ENCODE measurements at regions not wholly inside any gene's neighbourhood (a gene's known extent, or its start where the extent isn't known, plus 50 kb on each side); places are given as distances from the start of the nearest gene placed in this dataset.

DNA sequence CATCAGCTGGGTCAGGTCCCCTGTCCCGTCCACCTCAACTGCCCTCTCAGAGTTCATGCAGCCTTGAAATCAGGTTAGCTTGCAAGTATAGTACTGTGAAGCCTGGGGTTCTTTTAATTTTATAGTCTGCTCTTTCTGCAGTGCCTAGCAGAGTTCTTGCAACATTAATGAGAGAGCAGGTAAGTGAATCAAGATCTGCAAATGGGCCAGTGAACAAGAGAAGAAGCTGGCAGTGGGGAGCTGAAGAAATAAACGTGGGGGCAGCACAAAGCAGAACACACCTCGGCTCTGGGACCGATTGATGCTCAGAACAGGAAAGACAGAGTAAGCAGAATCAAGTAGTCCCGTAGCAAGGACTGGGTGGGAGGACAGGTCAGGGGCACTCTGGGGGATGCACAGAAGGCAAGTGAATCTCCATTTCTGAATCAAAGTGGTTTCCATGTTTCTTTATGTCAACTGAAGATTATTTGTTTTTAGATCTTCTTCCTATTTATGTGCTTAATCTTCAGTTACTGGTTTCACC, 675.5 kb downstream of the RNF144A start:
- no peak for DNase-seq
- no peak overlapping the region for H3K4me3 ChIP-seq (replicated peaks in 1 of 3)
- H3K27ac ChIP-seq = no peak overlapping the region
- TF ChIP-seq, protein P1, sequence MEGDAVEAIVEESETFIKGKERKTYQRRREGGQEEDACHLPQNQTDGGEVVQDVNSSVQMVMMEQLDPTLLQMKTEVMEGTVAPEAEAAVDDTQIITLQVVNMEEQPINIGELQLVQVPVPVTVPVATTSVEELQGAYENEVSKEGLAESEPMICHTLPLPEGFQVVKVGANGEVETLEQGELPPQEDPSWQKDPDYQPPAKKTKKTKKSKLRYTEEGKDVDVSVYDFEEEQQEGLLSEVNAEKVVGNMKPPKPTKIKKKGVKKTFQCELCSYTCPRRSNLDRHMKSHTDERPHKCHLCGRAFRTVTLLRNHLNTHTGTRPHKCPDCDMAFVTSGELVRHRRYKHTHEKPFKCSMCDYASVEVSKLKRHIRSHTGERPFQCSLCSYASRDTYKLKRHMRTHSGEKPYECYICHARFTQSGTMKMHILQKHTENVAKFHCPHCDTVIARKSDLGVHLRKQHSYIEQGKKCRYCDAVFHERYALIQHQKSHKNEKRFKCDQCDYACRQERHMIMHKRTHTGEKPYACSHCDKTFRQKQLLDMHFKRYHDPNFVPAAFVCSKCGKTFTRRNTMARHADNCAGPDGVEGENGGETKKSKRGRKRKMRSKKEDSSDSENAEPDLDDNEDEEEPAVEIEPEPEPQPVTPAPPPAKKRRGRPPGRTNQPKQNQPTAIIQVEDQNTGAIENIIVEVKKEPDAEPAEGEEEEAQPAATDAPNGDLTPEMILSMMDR (IDR thresholded peaks at IDR 0.05) = no peak
- TF ChIP-seq POLR2A (IDR thresholded peaks at IDR 0.05) = no peak
- H3K36me3 ChIP-seq = no peaks in the 10 kb centered on the region
- no peaks in the 10 kb centered on the region for H3K4me1 ChIP-seq
- no peaks in the 10 kb centered on the region for H3K27me3 ChIP-seq
- intact Hi-C loops (cut with DNase I) = no loop called here
- H3K9me3 ChIP-seq = no peaks in the 10 kb centered on the region
- 63 to 67% methylated on average over 5 of the region's 5 CpGs for whole genome bisulfite sequencing, 2 donors

DNA sequence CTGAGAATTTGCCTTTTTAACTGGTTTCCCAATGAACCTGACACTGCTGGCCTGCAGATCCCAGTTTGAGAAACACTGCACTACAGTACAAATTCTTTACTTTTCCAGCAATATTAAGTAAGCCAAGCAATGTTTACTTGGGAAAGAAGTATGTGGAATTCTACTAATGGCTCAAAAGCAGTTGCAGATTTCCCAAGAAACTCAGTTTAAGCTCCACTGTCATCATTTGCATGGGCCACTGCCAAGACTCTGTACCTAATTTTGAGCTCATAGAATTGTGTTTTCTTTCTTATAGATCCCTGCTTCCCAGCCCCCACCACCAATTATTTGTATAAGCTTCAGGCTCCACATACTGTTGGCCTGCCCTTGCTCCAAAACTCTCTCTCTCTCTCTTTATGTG, 676.1 kb downstream of the RNF144A start:
- no peaks in the 10 kb centered on the region for H3K27me3 ChIP-seq
- no peak for DNase-seq
- TF ChIP-seq POLR2A (IDR thresholded peaks at IDR 0.05) = no peak
- TF ChIP-seq, protein P1 (IDR thresholded peaks at IDR 0.05) = no peak
- no peaks in the 10 kb centered on the region for H3K4me1 ChIP-seq
- no peaks in the 10 kb centered on the region for H3K9me3 ChIP-seq
- H3K36me3 ChIP-seq = no peaks in the 10 kb centered on the region
- H3K27ac ChIP-seq = no peak overlapping the region
- H3K4me3 ChIP-seq (replicated peaks in 1 of 3) = no peak overlapping the region
- intact Hi-C loops (cut with DNase I) = no loop called here

DNA sequence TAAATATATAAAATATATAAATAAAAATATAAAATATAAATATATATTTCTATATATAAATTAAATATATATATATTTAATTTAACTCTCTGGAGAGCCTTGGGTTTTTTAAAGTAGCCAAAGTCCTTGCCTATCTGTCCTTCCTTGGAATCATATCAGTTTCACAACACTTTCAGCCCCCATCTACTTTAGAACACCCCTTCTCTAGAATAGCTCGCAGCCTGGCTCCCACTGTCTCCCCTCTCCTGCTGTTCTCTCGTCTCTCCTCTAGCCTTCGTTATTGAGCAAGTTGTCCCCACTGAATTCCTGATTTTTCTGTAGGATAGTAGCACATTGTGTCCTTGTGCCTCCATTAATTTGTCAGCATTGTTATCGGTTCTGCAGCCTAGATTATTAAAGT, 677.0 kb downstream of the RNF144A start:
- TF ChIP-seq, protein P1 (IDR thresholded peaks at IDR 0.05) = no peak
- no peak for TF ChIP-seq POLR2A (IDR thresholded peaks at IDR 0.05)
- Histone ChIP-seq H3K36me3 (no peaks in the 10 kb centered on the region), H3K9me3 (no peaks in the 10 kb centered on the region), H3K27ac (no peak overlapping the region), H3K27me3 (no peaks in the 10 kb centered on the region), H3K4me3 (replicated peaks in 1 of 3) (no peak overlapping the region), H3K4me1 (no peaks in the 10 kb centered on the region)
- intact Hi-C loops (cut with DNase I) = no loop called here
- no peak for DNase-seq
- WGBS, 2 donors = 91 to 92% methylated on average over 4 of the region's 4 CpGs

DNA sequence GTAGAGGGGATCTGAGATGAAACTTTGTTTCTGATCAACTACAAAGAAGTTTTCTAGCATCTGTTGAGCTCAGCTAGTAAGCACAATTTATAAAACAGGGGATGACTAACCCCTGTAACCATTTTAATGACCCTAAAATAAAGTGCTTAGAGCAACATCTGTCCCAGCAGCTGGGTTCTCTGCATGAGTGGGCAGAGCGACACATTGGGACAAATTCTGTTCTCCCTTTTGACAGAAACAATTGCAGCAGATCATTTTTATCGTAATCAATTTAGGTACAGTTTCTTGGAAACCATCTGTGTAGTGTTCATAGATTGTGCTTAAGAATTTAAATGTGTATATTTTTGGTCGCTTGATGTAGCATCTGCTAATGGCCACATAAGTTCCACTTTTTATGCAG, 678.0 kb downstream of the RNF144A start:
- H3K27ac ChIP-seq = no peak overlapping the region
- no peak for DNase-seq
- no peaks in the 10 kb centered on the region for H3K4me1 ChIP-seq
- H3K27me3 ChIP-seq = no peaks in the 10 kb centered on the region
- H3K4me3 ChIP-seq (replicated peaks in 1 of 3) = no peak overlapping the region
- H3K36me3 ChIP-seq = no peaks in the 10 kb centered on the region
- intact Hi-C loops (cut with DNase I) = no loop called here
- WGBS, 2 donors = 93 to 97% methylated on average over 3 of the region's 3 CpGs
- no peak for TF ChIP-seq POLR2A (IDR thresholded peaks at IDR 0.05)
- TF ChIP-seq, protein P1 (IDR thresholded peaks at IDR 0.05) = no peak
- no peaks in the 10 kb centered on the region for H3K9me3 ChIP-seq

DNA sequence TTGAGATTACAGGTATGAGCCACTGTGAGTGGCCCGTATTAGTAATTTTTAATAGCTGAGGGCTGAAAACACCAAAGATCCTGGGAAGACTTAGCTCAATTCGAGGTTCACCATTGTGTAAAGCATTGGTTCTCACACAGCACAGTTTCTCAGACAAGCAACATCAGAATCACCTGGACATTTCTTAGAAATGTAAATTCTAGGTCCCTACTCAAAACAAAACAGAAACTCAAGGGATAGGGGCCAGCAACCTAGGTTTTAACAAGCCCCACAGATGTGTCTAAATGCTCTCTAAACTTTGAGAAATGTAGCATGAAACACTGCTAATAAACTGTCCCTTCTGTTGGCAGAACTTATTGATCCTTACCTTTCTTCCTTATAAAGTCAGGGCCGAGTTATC, 681.2 kb downstream of the RNF144A start:
- H3K36me3 ChIP-seq = no peaks in the 10 kb centered on the region

More for the DNA sequence above, 681.2 kb downstream of the RNF144A start:
- Histone ChIP-seq H3K27ac (no peak overlapping the region), H3K27me3 (no peaks in the 10 kb centered on the region), H3K4me1 (no peaks in the 10 kb centered on the region), H3K4me3 (replicated peaks in 1 of 3) (no peak overlapping the region), H3K9me3 (no peaks in the 10 kb centered on the region)
- TF ChIP-seq, protein P1 (IDR thresholded peaks at IDR 0.05) = no peak
- TF ChIP-seq POLR2A (IDR thresholded peaks at IDR 0.05) = no peak
- 93 to 94% methylated on average over 3 of the region's 3 CpGs for WGBS, 2 donors
- DNase-seq = no peak
- intact Hi-C loops (cut with DNase I) = no loop called here
